Stomach smooth muscle (tissue), 2 donors: ENCODE measurements at regions not wholly inside any gene's neighbourhood (a gene's known extent, or its start where the extent isn't known, plus 50 kb on each side); places are given as distances from the start of the nearest gene placed in this dataset.

Experiments
- H3K27ac ChIP-seq: one replicate; pipeline ENCODE4 v1.7.0; 2013; ENCODE audit warnings: mild to moderate bottlenecking, low read length, inconsistent platforms
- H3K27me3 ChIP-seq, 2 donors: one replicate each; pipeline ENCODE4 v1.7.0; 2013; ENCODE audit warnings: low read length in 2 of 2; ENCODE audit not compliant: insufficient read depth in 2 of 2, control insufficient read depth in 1 of 2
- H3K36me3 ChIP-seq, 2 donors: one replicate each; pipeline ENCODE4 v1.7.0; 2013; ENCODE audit warnings: low read length in 2 of 2; ENCODE audit not compliant: control insufficient read depth in 2 of 2, insufficient read depth in 2 of 2
- H3K4me1 ChIP-seq: one replicate; pipeline ENCODE4 v1.7.0; 2013; ENCODE audit warnings: low read length; ENCODE audit not compliant: control insufficient read depth, insufficient read depth
- H3K4me3 ChIP-seq, 2 donors: one replicate each; pipeline ENCODE4 v1.7.0; 2013; ENCODE audit warnings: low read length in 2 of 2
- H3K9ac ChIP-seq, 2 donors: one replicate each; pipeline ENCODE4 v1.7.0; 2013; ENCODE audit warnings: low read length in 2 of 2, mild to moderate bottlenecking in 1 of 2
- H3K9me3 ChIP-seq, 2 donors: one replicate each; pipeline ENCODE4 v1.7.0; 2013; ENCODE audit warnings: low read length in 2 of 2; ENCODE audit not compliant: control insufficient read depth in 2 of 2
- donor health status: healthy.
- donor health status: Pancreatic carcinoma.

- Histone ChIP-seq H3K27ac (no peak overlapping the region), H3K36me3 (no peaks in the 10 kb centered on the region), H3K27me3 (no peaks in the 10 kb centered on the region), H3K4me1 (no peaks in the 10 kb centered on the region), H3K9ac (no peak overlapping the region), H3K4me3 (no peak overlapping the region), H3K9me3 (no peaks in the 10 kb centered on the region)
These were observed 199.7 kb upstream of the ASIC2 start for GRCh38 chr17:33492731-33493265.

GRCh38 chr17:33493566-33493965 is 200.5 kb upstream of the ASIC2 start:
- Histone ChIP-seq H3K27me3 (no peaks in the 10 kb centered on the region), H3K9ac (no peak overlapping the region), H3K9me3 (no peaks in the 10 kb centered on the region), H3K27ac (no peak overlapping the region), H3K36me3 (no peaks in the 10 kb centered on the region), H3K4me1 (no peaks in the 10 kb centered on the region), H3K4me3 (no peak overlapping the region)

DNA sequence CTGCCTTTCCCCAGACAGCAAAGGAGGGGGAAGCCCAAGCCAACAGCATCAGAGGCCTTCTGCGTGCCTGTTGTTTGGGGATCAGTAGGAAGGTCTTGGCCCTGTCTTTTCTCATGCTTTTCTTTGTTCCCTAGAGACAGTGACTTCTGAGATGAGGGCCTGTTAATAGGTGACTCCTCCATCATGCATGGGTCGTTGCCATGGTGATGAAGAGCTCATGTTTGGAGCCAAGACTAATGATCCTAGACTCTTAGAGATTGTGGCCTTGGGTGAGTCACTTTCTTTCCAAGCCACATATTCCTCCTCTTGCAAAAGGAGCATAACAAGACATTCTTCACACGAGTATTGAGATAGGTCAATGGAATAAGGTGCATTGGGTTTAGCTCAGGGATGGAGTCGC is 201.1 kb upstream of the ASIC2 start:
- Histone ChIP-seq H3K4me1 (peaks cover 3% of the 10 kb centered on the region), H3K27ac (no peak overlapping the region), H3K9me3 (no peaks in the 10 kb centered on the region), H3K36me3 (no peaks in the 10 kb centered on the region), H3K9ac (no peak overlapping the region), H3K27me3 (peaks cover 0 to 2% of the 10 kb centered on the region in 2 donors), H3K4me3 (no peak overlapping the region)

DNA sequence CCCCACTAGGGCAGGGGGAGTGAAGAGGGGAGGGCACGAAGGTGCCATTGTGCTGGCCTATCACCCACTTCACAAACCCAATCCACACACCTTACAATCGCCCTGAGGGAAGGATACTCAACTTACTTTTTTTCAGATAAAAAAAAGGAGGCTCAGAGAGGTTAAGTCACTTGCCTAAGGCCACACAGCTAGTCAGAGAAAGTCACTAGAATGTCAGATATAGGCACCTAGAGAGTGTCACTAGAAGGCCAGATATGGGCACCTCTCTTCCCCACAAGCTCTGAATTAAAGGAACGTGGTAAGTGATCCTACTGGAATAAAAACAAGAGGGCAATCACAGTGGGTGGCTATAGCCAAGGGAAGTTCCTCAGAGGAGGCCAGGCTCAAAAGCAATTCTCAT is 204.5 kb upstream of the ASIC2 start:
- H3K36me3 ChIP-seq, result no peaks in the 10 kb centered on the region
- H3K9ac ChIP-seq, result no peak overlapping the region
- H3K27me3 ChIP-seq, result peaks cover 0 to 2% of the 10 kb centered on the region in 2 donors
- H3K4me3 ChIP-seq, result no peak overlapping the region
- H3K27ac ChIP-seq, result no peak overlapping the region
- H3K4me1 ChIP-seq, result peaks cover 5% of the 10 kb centered on the region
- no peaks in the 10 kb centered on the region for H3K9me3 ChIP-seq

- no peak overlapping the region for H3K9ac ChIP-seq
- no peak overlapping the region for H3K27ac ChIP-seq
These were observed 205.0 kb upstream of the ASIC2 start for GRCh38 chr17:33498069-33498468.

DNA sequence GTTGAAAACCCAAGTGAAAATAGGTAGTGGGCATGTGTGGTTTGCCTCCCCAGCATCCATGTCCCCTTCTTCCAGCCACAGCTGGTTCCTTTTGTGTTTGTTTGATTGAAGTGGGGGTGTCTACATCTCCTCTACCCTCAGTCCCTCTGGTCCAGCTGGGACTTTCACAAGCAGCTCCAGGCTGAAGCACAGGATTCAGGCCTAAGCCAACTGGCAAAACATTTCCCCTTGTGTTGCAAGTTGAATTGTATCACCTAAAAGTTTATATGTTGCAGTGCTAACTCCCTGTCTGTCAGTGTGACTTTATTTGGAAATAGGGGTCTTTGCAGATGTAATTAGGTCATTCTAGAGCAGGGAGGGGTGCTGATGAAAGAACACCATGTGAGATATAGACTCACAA is 205.9 kb upstream of the ASIC2 start:
- peaks cover 5% of the 10 kb centered on the region for H3K4me1 ChIP-seq
- H3K9ac ChIP-seq, result no peak overlapping the region
- peaks cover 0 to 2% of the 10 kb centered on the region in 2 donors for H3K9me3 ChIP-seq
- no peaks in the 10 kb centered on the region for H3K36me3 ChIP-seq
- H3K27ac ChIP-seq, result no peak overlapping the region
- no peak overlapping the region for H3K4me3 ChIP-seq
- peaks cover 0 to 2% of the 10 kb centered on the region in 2 donors for H3K27me3 ChIP-seq

More at GRCh38 chr17:33498069-33498468, 205.0 kb upstream of the ASIC2 start:
- no peaks in the 10 kb centered on the region for H3K9me3 ChIP-seq
- no peaks in the 10 kb centered on the region for H3K36me3 ChIP-seq
- peaks cover 0 to 2% of the 10 kb centered on the region in 2 donors for H3K27me3 ChIP-seq
- no peak overlapping the region for H3K4me3 ChIP-seq
- H3K4me1 ChIP-seq, result peaks cover 5% of the 10 kb centered on the region

GRCh38 chr17:33500151-33500550 is 207.1 kb upstream of the ASIC2 start:
- Histone ChIP-seq H3K27ac (no peak overlapping the region), H3K9ac (no peak overlapping the region), H3K9me3 (peaks cover 0 to 2% of the 10 kb centered on the region in 2 donors), H3K36me3 (no peaks in the 10 kb centered on the region), H3K4me3 (no peak overlapping the region), H3K4me1 (peaks cover 5% of the 10 kb centered on the region), H3K27me3 (peaks cover 0 to 5% of the 10 kb centered on the region in 2 donors)

- Histone ChIP-seq H3K9ac (no peak overlapping the region), H3K27ac (no peak overlapping the region), H3K27me3 (peaks cover 0 to 5% of the 10 kb centered on the region in 2 donors), H3K4me3 (no peak overlapping the region), H3K9me3 (peaks cover 0 to 2% of the 10 kb centered on the region in 2 donors), H3K36me3 (no peaks in the 10 kb centered on the region), H3K4me1 (peaks cover 5% of the 10 kb centered on the region)
These were observed 208.1 kb upstream of the ASIC2 start for GRCh38 chr17:33501185-33501584.

GRCh38 chr17:33504571-33504970 is 211.5 kb upstream of the ASIC2 start:
- peaks cover 8% of the 10 kb centered on the region for H3K4me1 ChIP-seq
- H3K27ac ChIP-seq, result no peak overlapping the region
- H3K4me3 ChIP-seq, result no peak overlapping the region
- peaks cover 0 to 3% of the 10 kb centered on the region in 2 donors for H3K27me3 ChIP-seq
- peaks cover 0 to 2% of the 10 kb centered on the region in 2 donors for H3K9me3 ChIP-seq
- no peak overlapping the region for H3K9ac ChIP-seq
- H3K36me3 ChIP-seq, result no peaks in the 10 kb centered on the region

GRCh38 chr17:33506889-33507650 is 214.0 kb upstream of the ASIC2 start:
- H3K27ac ChIP-seq, result no peak overlapping the region
- H3K4me3 ChIP-seq, result no peak overlapping the region

DNA sequence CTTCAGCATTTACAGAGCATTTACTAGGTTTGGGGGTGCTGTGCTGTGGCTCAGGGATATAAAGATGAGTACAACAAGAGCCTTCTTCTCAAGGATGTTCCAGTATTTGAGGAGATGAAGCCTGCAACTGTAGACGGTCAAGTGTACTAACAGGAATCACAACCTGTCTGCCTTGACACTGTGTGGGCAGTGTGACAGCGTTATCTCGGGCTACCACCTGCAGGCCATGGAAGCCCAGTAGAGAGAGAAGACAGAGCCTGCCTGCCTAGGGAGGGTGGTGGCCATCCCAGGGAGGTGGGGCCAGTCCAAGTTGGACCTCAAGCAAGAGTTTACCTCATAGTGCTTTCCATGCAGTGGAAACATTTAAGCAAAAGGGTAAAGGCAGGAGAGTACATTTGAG is 215.1 kb upstream of the ASIC2 start:
- H3K27ac ChIP-seq, result no peak overlapping the region
- H3K4me3 ChIP-seq, result no peak overlapping the region
- H3K9ac ChIP-seq, result no peak overlapping the region
- peaks cover 0 to 2% of the 10 kb centered on the region in 2 donors for H3K9me3 ChIP-seq
- H3K27me3 ChIP-seq, result peaks cover 0 to 3% of the 10 kb centered on the region in 2 donors
- H3K4me1 ChIP-seq, result peaks cover 8% of the 10 kb centered on the region
- no peaks in the 10 kb centered on the region for H3K36me3 ChIP-seq

More at GRCh38 chr17:33506889-33507650, 214.0 kb upstream of the ASIC2 start:
- Histone ChIP-seq H3K9me3 (peaks cover 0 to 2% of the 10 kb centered on the region in 2 donors), H3K36me3 (no peaks in the 10 kb centered on the region), H3K9ac (no peak overlapping the region), H3K27me3 (peaks cover 0 to 3% of the 10 kb centered on the region in 2 donors), H3K4me1 (peaks cover 8% of the 10 kb centered on the region)
